HEK293 (cell line): ENCODE measurements at regions not wholly inside any gene's neighbourhood (a gene's known extent, or its start where the extent isn't known, plus 50 kb on each side); places are given as distances from the start of the nearest gene placed in this dataset.

Experiments used
- CTCF ChIA-PET: fragments of 350-600 bp; formaldehyde crosslinking; extraction: SDS; loops from one replicate; lab custom pipeline; 2021; ENCODE audit warnings: antibody characterized with exemption; lab: Yijun Ruan, JAX
- POLR2A ChIA-PET: fragments of 300-600 bp; formaldehyde crosslinking; extraction: SDS; loops from one replicate; lab custom pipeline; 2020; ENCODE audit warnings: antibody characterized with exemption, inconsistent platforms; lab: Yijun Ruan, JAX
- H3K27ac ChIP-seq: fragments of 200-500 bp; sonication (Bioruptor generic); 2 replicates; pipeline ENCODE4 v1.5.1; 2014; ENCODE audit warnings: low read depth, low read length, control low read depth, inconsistent platforms; ENCODE audit errors: extremely low read depth
- H3K36me3 ChIP-seq, 2 experiments: fragments of 200-500 bp in 1 of 2; sonication (Bioruptor generic) in 1 of 2; 1 replicate in 1 of 2; 2 replicates in 1 of 2; pipeline ENCODE4 v1.5.1; 2014 to 2017; ENCODE audit warnings: inconsistent platforms in 2 of 2, low read length in 2 of 2; ENCODE audit not compliant: control insufficient read depth in 2 of 2, insufficient read depth in 1 of 2
- H3K4me1 ChIP-seq: fragments of 200-500 bp; sonication (Bioruptor generic); 2 replicates; pipeline ENCODE4 v1.5.1; 2014; ENCODE audit warnings: mild to moderate bottlenecking, low read length, inconsistent platforms; ENCODE audit not compliant: control insufficient read depth, insufficient read depth
- H3K4me3 ChIP-seq: 2 replicates; pipeline ENCODE4 v1.5.1; 2011; ENCODE audit warnings: low read depth, mild to moderate bottlenecking, control low read depth, low read length, moderate library complexity
- H3K9me3 ChIP-seq: fragments of 200-500 bp; sonication (Bioruptor generic); 2 replicates; pipeline ENCODE4 v1.5.1; 2014; ENCODE audit warnings: low read depth, low read length, inconsistent platforms; ENCODE audit not compliant: control insufficient read depth, insufficient read depth
- BCL11B ChIP-seq: fragments of 450-650 bp; formaldehyde crosslinking; IDR thresholded peaks from 2 replicates; pipeline ENCODE4 v1.5.1; 2016; ENCODE audit warnings: low read depth, missing biosample characterization, missing genetic modification characterization
- GLIS1 ChIP-seq: fragments of 450-650 bp; formaldehyde crosslinking; IDR thresholded peaks from 2 replicates; pipeline ENCODE4 v1.5.1; 2016; ENCODE audit warnings: missing biosample characterization, missing genetic modification characterization
- KLF9 ChIP-seq: fragments of 450-650 bp; formaldehyde crosslinking; IDR thresholded peaks from 2 replicates; pipeline ENCODE4 v1.5.1; 2016; ENCODE audit warnings: missing biosample characterization, missing genetic modification characterization, low read depth
- SP3 ChIP-seq: fragments of 450-650 bp; formaldehyde crosslinking; IDR thresholded peaks from 2 replicates; pipeline ENCODE4 v1.5.1; 2016; ENCODE audit warnings: missing biosample characterization, missing genetic modification characterization
- TRIM28 ChIP-seq: IDR thresholded peaks from 2 replicates; pipeline ENCODE4 v1.6.1; 2011; ENCODE audit warnings: low read length, control low read depth, borderline replicate concordance
- ZBTB8A ChIP-seq: fragments of 450-650 bp; formaldehyde crosslinking; IDR thresholded peaks from 2 replicates; pipeline ENCODE4 v1.5.1; 2016; ENCODE audit warnings: missing biosample characterization, missing genetic modification characterization
- ZIC2 ChIP-seq: fragments of 450-650 bp; formaldehyde crosslinking; IDR thresholded peaks from 2 replicates; pipeline ENCODE4 v1.5.1; 2016; ENCODE audit warnings: missing biosample characterization, missing genetic modification characterization
- ZNF112 ChIP-seq: fragments of 450-650 bp; formaldehyde crosslinking; IDR thresholded peaks from 2 replicates; pipeline ENCODE4 v1.5.0; 2017; ENCODE audit warnings: missing biosample characterization, missing genetic modification characterization
- ZNF114 ChIP-seq: fragments of 450-650 bp; formaldehyde crosslinking; IDR thresholded peaks from 2 replicates; pipeline ENCODE4 v1.5.0; 2017; ENCODE audit warnings: missing biosample characterization, missing genetic modification characterization
- ZNF146 ChIP-seq: fragments of 450-650 bp; formaldehyde crosslinking; IDR thresholded peaks from 2 replicates; pipeline ENCODE4 v1.5.1; 2016; ENCODE audit warnings: missing biosample characterization, missing genetic modification characterization
- ZNF155 ChIP-seq: fragments of 450-650 bp; formaldehyde crosslinking; IDR thresholded peaks from 2 replicates; pipeline ENCODE4 v1.5.1; 2016; ENCODE audit warnings: missing biosample characterization, missing genetic modification characterization
- ZNF174 ChIP-seq: fragments of 450-650 bp; formaldehyde crosslinking; IDR thresholded peaks from 2 replicates; pipeline ENCODE4 v1.5.0; 2017; ENCODE audit warnings: missing biosample characterization, mild to moderate bottlenecking, missing genetic modification characterization
- ZNF248 ChIP-seq: fragments of 450-650 bp; formaldehyde crosslinking; IDR thresholded peaks from 2 replicates; pipeline ENCODE4 v1.5.1; 2017; ENCODE audit warnings: missing biosample characterization, missing genetic modification characterization
- ZNF311 ChIP-seq: fragments of 450-650 bp; formaldehyde crosslinking; IDR thresholded peaks from 2 replicates; pipeline ENCODE4 v1.5.1; 2017; ENCODE audit warnings: missing biosample characterization, missing genetic modification characterization, borderline replicate concordance
- ZNF354C ChIP-seq: fragments of 450-650 bp; formaldehyde crosslinking; IDR thresholded peaks from 2 replicates; pipeline ENCODE4 v1.5.1; 2016; ENCODE audit warnings: missing biosample characterization, missing genetic modification characterization, low read depth, borderline replicate concordance
- ZNF404 ChIP-seq: fragments of 450-650 bp; formaldehyde crosslinking; IDR thresholded peaks from 2 replicates; pipeline ENCODE4 v1.5.1; 2017; ENCODE audit warnings: missing biosample characterization, missing genetic modification characterization
- ZNF416 ChIP-seq: fragments of 450-650 bp; formaldehyde crosslinking; IDR thresholded peaks from 2 replicates; pipeline ENCODE4 v1.5.1; 2016; ENCODE audit warnings: missing biosample characterization, missing genetic modification characterization
- ZNF510 ChIP-seq: fragments of 450-650 bp; formaldehyde crosslinking; IDR thresholded peaks from 2 replicates; pipeline ENCODE4 v1.5.1; 2018; ENCODE audit warnings: mild to moderate bottlenecking, missing genetic modification characterization, missing biosample characterization; ENCODE audit not compliant: insufficient replicate concordance
- ZNF548 ChIP-seq: fragments of 450-650 bp; formaldehyde crosslinking; IDR thresholded peaks from 2 replicates; pipeline ENCODE4 v1.5.1; 2016; ENCODE audit warnings: missing biosample characterization, missing genetic modification characterization
- ZNF610 ChIP-seq: fragments of 450-650 bp; formaldehyde crosslinking; IDR thresholded peaks from 2 replicates; pipeline ENCODE4 v1.5.1; 2016; ENCODE audit warnings: missing biosample characterization, missing genetic modification characterization, borderline replicate concordance
- ZNF626 ChIP-seq: fragments of 450-650 bp; sonication (Bioruptor Pico); formaldehyde crosslinking; IDR thresholded peaks from 2 replicates; pipeline ENCODE4 v1.5.1; 2018; ENCODE audit warnings: missing biosample characterization, missing genetic modification characterization, inconsistent platforms
- ZNF677 ChIP-seq: fragments of 450-650 bp; IDR thresholded peaks from 2 replicates; pipeline ENCODE4 v1.5.0; 2018; ENCODE audit warnings: missing biosample characterization, mild to moderate bottlenecking, missing genetic modification characterization, moderate library complexity
- TF ChIP-seq, protein P1 (sequence below): fragments of 450-650 bp; formaldehyde crosslinking; IDR thresholded peaks from 2 replicates; pipeline ENCODE4 v1.5.1; 2016; ENCODE audit warnings: missing biosample characterization, missing genetic modification characterization
- TF ChIP-seq, protein P2 (sequence below): sonication (generic); formaldehyde crosslinking; IDR thresholded peaks from 2 replicates; pipeline ENCODE4 v1.8.1; 2022; ENCODE audit warnings: mild to moderate bottlenecking, moderate library complexity, missing genetic modification reagents
- TF ChIP-seq, protein P3 (sequence below): fragments of 450-650 bp; formaldehyde crosslinking; optimal IDR thresholded peaks from 2 replicates; pipeline ENCODE3; 2016; ENCODE audit warnings: missing biosample characterization, mild to moderate bottlenecking, missing genetic modification characterization
- TF ChIP-seq, protein P4 (sequence below): fragments of 450-650 bp; formaldehyde crosslinking; IDR thresholded peaks from 2 replicates; pipeline ENCODE4 v1.5.1; 2016; ENCODE audit warnings: missing biosample characterization, missing genetic modification characterization
- TF ChIP-seq, protein P5 (sequence below): fragments of 450-650 bp; IDR thresholded peaks from 2 replicates; pipeline ENCODE4 v1.5.1; 2018; ENCODE audit warnings: missing biosample characterization, mild to moderate bottlenecking, missing genetic modification characterization

DNA sequence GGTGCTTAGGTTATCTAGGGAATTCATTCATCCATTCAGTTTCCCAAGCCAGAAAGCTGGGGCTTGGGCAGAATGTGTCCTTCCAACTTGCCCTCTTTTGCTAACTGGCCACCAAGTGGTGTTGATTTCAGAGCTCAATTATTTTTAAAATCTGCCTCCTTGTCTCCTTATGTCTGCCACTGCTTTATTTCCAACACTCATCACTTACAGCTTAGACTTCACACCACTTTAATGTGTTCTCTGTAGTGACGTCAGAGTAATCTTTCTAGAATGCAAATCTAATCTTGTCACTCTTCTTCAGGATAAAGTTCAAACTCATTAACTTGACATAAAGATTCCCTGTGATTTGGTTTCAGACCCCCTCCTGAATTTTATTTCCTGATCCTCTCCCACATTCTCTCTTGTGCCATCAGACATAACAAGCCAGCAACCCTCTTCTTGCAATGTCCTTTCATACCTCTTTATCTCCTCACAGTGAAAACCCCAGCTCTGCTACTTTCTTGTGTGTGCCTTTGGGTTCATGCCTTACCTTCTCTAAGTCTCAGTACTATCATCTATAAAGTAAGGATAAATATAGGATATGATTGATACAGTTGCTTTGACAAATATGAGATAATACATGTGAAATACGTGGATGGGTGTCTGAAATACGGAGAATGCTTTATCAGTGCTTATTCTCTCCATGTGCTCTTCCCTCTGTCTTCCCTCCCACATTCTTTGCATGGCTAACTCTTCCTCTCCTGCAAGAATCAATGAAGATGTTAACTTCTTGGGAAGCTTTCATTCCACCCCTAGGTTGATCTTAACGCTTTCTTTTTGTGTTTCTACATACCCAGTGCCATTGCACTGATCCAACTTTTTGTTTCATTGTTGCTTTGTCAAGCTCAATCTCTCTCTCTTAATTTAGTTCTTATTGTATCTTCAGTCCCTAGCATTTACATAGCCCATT, 522.7 kb upstream of the FZD8 start:
- no peak for TF ChIP-seq ZIC2
- TF ChIP-seq ZNF155 (tag by site-specific recombination), result no peak
- TF ChIP-seq, protein P1, sequence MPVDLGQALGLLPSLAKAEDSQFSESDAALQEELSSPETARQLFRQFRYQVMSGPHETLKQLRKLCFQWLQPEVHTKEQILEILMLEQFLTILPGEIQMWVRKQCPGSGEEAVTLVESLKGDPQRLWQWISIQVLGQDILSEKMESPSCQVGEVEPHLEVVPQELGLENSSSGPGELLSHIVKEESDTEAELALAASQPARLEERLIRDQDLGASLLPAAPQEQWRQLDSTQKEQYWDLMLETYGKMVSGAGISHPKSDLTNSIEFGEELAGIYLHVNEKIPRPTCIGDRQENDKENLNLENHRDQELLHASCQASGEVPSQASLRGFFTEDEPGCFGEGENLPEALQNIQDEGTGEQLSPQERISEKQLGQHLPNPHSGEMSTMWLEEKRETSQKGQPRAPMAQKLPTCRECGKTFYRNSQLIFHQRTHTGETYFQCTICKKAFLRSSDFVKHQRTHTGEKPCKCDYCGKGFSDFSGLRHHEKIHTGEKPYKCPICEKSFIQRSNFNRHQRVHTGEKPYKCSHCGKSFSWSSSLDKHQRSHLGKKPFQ (tag by site-specific recombination), result no peak
- no peak for TF ChIP-seq ZNF626 (tag by site-specific recombination)
- TF ChIP-seq, protein P2, sequence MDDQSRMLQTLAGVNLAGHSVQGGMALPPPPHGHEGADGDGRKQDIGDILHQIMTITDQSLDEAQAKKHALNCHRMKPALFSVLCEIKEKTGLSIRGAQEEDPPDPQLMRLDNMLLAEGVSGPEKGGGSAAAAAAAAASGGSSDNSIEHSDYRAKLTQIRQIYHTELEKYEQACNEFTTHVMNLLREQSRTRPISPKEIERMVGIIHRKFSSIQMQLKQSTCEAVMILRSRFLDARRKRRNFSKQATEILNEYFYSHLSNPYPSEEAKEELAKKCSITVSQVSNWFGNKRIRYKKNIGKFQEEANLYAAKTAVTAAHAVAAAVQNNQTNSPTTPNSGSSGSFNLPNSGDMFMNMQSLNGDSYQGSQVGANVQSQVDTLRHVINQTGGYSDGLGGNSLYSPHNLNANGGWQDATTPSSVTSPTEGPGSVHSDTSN (CRISPR knock-in tag), result no peak
- TF ChIP-seq ZNF677 (tag by site-specific recombination), result no peak
- TF ChIP-seq ZNF510 (tag by site-specific recombination), result no peak
- TF ChIP-seq GLIS1 (tag by site-specific recombination), result no peak
- no peak for TF ChIP-seq BCL11B (tag by site-specific recombination)
- TF ChIP-seq TRIM28, result no peak
- TF ChIP-seq ZBTB8A (tag by site-specific recombination), result no peak
- no peak for TF ChIP-seq SP3
- no peak for TF ChIP-seq KLF9 (tag by site-specific recombination)
- TF ChIP-seq ZNF114 (tag by site-specific recombination), result no peak
- TF ChIP-seq ZNF146 (tag by site-specific recombination), result no peak
- TF ChIP-seq, protein P3, sequence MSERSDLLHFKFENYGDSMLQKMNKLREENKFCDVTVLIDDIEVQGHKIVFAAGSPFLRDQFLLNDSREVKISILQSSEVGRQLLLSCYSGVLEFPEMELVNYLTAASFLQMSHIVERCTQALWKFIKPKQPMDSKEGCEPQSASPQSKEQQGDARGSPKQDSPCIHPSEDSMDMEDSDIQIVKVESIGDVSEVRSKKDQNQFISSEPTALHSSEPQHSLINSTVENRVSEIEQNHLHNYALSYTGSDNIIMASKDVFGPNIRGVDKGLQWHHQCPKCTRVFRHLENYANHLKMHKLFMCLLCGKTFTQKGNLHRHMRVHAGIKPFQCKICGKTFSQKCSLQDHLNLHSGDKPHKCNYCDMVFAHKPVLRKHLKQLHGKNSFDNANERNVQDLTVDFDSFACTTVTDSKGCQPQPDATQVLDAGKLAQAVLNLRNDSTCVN, result no peak
- TF ChIP-seq, all 188 proteins: peak for 0
- Histone ChIP-seq H3K27ac (no peak overlapping the region), H3K4me3 (no peak overlapping the region), H3K36me3 (no peaks in the 10 kb centered on the region), H3K4me1 (no peaks in the 10 kb centered on the region), H3K9me3 (no peaks in the 10 kb centered on the region)
- CTCF ChIA-PET, result no interaction called here
- POLR2A ChIA-PET, result no interaction called here

DNA sequence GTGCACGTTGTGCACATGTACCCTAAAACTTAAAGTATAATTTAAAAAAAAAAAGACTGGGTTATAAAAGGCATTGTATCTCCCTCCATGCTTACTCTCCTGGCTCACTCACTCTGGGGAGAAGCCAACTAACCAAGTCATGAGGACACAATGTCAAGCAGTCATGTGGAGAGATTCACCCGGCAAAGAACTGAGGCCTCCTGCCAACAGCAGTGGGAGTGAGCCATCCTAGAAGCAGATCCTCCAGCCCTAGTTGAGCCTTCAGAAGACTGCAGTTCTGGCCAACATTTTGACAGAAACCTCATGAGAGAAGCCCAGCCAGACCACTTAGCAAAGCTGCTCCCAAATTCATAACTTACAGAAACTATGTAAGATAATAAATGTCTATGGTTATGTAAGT, 521.7 kb upstream of the FZD8 start:
- TF ChIP-seq, protein P4, sequence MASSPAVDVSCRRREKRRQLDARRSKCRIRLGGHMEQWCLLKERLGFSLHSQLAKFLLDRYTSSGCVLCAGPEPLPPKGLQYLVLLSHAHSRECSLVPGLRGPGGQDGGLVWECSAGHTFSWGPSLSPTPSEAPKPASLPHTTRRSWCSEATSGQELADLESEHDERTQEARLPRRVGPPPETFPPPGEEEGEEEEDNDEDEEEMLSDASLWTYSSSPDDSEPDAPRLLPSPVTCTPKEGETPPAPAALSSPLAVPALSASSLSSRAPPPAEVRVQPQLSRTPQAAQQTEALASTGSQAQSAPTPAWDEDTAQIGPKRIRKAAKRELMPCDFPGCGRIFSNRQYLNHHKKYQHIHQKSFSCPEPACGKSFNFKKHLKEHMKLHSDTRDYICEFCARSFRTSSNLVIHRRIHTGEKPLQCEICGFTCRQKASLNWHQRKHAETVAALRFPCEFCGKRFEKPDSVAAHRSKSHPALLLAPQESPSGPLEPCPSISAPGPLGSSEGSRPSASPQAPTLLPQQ, result no peak
- no peak for TF ChIP-seq ZNF248 (tag by site-specific recombination)
- no peak for TF ChIP-seq ZNF354C (tag by site-specific recombination)
- TF ChIP-seq ZNF311 (tag by site-specific recombination), result no peak
- TF ChIP-seq ZNF610, result no peak
- TF ChIP-seq, protein P5, sequence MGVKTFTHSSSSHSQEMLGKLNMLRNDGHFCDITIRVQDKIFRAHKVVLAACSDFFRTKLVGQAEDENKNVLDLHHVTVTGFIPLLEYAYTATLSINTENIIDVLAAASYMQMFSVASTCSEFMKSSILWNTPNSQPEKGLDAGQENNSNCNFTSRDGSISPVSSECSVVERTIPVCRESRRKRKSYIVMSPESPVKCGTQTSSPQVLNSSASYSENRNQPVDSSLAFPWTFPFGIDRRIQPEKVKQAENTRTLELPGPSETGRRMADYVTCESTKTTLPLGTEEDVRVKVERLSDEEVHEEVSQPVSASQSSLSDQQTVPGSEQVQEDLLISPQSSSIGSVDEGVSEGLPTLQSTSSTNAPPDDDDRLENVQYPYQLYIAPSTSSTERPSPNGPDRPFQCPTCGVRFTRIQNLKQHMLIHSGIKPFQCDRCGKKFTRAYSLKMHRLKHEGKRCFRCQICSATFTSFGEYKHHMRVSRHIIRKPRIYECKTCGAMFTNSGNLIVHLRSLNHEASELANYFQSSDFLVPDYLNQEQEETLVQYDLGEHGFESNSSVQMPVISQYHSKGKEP, result no peak
- no peak for TF ChIP-seq ZNF548 (tag by site-specific recombination)
- TF ChIP-seq ZNF174 (tag by site-specific recombination), result no peak
- no peak for TF ChIP-seq ZNF112 (tag by site-specific recombination)
- no peak for TF ChIP-seq ZNF416 (tag by site-specific recombination)
- no peak for TF ChIP-seq ZNF404 (tag by site-specific recombination)
- Histone ChIP-seq H3K4me3 (no peak overlapping the region), H3K9me3 (no peaks in the 10 kb centered on the region), H3K27ac (no peak overlapping the region), H3K4me1 (no peaks in the 10 kb centered on the region), H3K36me3 (no peaks in the 10 kb centered on the region)
- ChIA-PET POLR2A (no interaction called here), CTCF (no interaction called here)
